Stimulated activated CD4-positive, alpha-beta T cell treated with anti-CD3 and anti-CD28 coated beads, Interleukin-4, amount 100 ng/mL, for 1 hour (primary cell): ENCODE measurements at regions not wholly inside any gene's neighbourhood (a gene's known extent, or its start where the extent isn't known, plus 50 kb on each side); places are given as distances from the start of the nearest gene placed in this dataset.

Experiments
- DNase-seq: peaks from one replicate; pipeline ENCODE4 v3.0.0-alpha.2; 2020

GRCh38 chr11:119472856-119473222, 49.9 kb upstream of the THY1 start:
- DNase-seq = no peak
